Liver (tissue), 8 donors: ENCODE measurements at regions not wholly inside any gene's neighbourhood (a gene's known extent, or its start where the extent isn't known, plus 50 kb on each side); places are given as distances from the start of the nearest gene placed in this dataset.

Source experiments
- DNase-seq: peaks from one replicate; pipeline ENCODE4 v3.0.0-alpha.2; 2017; ENCODE audit warnings: low spot score
- H3K27ac ChIP-seq, 2 donors: one replicate each; pipeline ENCODE4 v1.7.0; 2013; ENCODE audit warnings: inconsistent platforms in 2 of 2, low read length in 2 of 2, control low read depth in 1 of 2, low read depth in 1 of 2, mild to moderate bottlenecking in 1 of 2
- H3K27me3 ChIP-seq, 4 donors: one replicate each; pipeline versions ENCODE4 v1.6.1 to v1.7.0; 2013; ENCODE audit warnings: low read length in 3 of 4, inconsistent platforms in 1 of 4, mild to moderate bottlenecking in 1 of 4, moderate library complexity in 1 of 4; ENCODE audit not compliant: control insufficient read depth in 4 of 4, insufficient read depth in 4 of 4
- H3K36me3 ChIP-seq, 4 donors: one replicate each; pipeline versions ENCODE4 v1.6.1 to v1.7.0; 2013; ENCODE audit warnings: low read length in 3 of 4, mild to moderate bottlenecking in 3 of 4, low read depth in 1 of 4, moderate library complexity in 1 of 4; ENCODE audit not compliant: control insufficient read depth in 4 of 4, insufficient read depth in 3 of 4
- H3K4me1 ChIP-seq, 4 donors: one replicate each; pipeline versions ENCODE4 v1.6.1 to v1.7.0; 2013; ENCODE audit warnings: low read length in 3 of 4, mild to moderate bottlenecking in 3 of 4, moderate library complexity in 1 of 4; ENCODE audit not compliant: control insufficient read depth in 4 of 4, insufficient read depth in 4 of 4
- H3K4me3 ChIP-seq, 3 donors: one replicate each; pipeline versions ENCODE4 v1.6.1 to v1.7.0; 2013; ENCODE audit warnings: low read length in 3 of 3, control low read depth in 1 of 3, low read depth in 1 of 3, mild to moderate bottlenecking in 1 of 3
- H3K9ac ChIP-seq, 2 donors: one replicate each; pipeline ENCODE4 v1.7.0; 2013; ENCODE audit warnings: low read length in 2 of 2, mild to moderate bottlenecking in 2 of 2, moderate library complexity in 2 of 2, control low read depth in 1 of 2, low read depth in 1 of 2
- H3K9me3 ChIP-seq, 4 donors: one replicate each; pipeline versions ENCODE4 v1.6.1 to v1.7.0; 2013; ENCODE audit warnings: low read length in 3 of 4; ENCODE audit not compliant: control insufficient read depth in 4 of 4
- ATF3 ChIP-seq: IDR thresholded peaks from 2 replicates; pipeline ENCODE4 v1.6.1; 2016; ENCODE audit warnings: antibody characterized with exemption
- CTCF ChIP-seq: fragments of 150-350 bp; IDR thresholded peaks from 2 replicates; pipeline ENCODE4 v1.5.1; 2017; ENCODE audit warnings: improper control_type of control experiment, low read depth, low read length; ENCODE audit not compliant: missing input control
- EGR1 ChIP-seq, 2 donors: IDR thresholded peaks; 2 replicates each; pipeline ENCODE4 v1.6.1; 2016 to 2018; ENCODE audit warnings: antibody characterized with exemption in 2 of 2, low read depth in 2 of 2
- FOXA1 ChIP-seq: IDR thresholded peaks from 2 replicates; pipeline ENCODE4 v1.6.1; 2016; ENCODE audit warnings: antibody characterized with exemption
- FOXA2 ChIP-seq: IDR thresholded peaks from 2 replicates; pipeline ENCODE4 v1.6.1; 2016; ENCODE audit warnings: antibody characterized with exemption
- GABPA ChIP-seq, 2 donors: IDR thresholded peaks in 1 of 2; conservative IDR thresholded peaks in 1 of 2; 2 replicates each; pipeline ENCODE4 v1.6.1; 2016; ENCODE audit warnings: antibody characterized with exemption in 2 of 2, mild to moderate bottlenecking in 1 of 2, moderate library complexity in 1 of 2
- HNF4G ChIP-seq: IDR thresholded peaks from 2 replicates; pipeline ENCODE4 v1.6.1; 2016; ENCODE audit warnings: antibody characterized with exemption
- MAX ChIP-seq: IDR thresholded peaks from 2 replicates; pipeline ENCODE4 v1.6.1; 2016; ENCODE audit warnings: antibody characterized with exemption
- NR2F2 ChIP-seq: IDR thresholded peaks from 2 replicates; pipeline ENCODE4 v1.6.1; 2016; ENCODE audit warnings: antibody characterized with exemption
- RAD21 ChIP-seq, 2 donors: IDR thresholded peaks; 2 replicates each; pipeline ENCODE4 v1.6.1; 2016; ENCODE audit warnings: antibody characterized with exemption in 2 of 2, mild to moderate bottlenecking in 2 of 2
- REST ChIP-seq: IDR thresholded peaks from 2 replicates; pipeline ENCODE4 v1.6.1; 2016; ENCODE audit warnings: antibody characterized with exemption, mild to moderate bottlenecking
- RXRA ChIP-seq, 2 donors: IDR thresholded peaks; 2 replicates each; pipeline ENCODE4 v1.6.1; 2017 to 2018; ENCODE audit warnings: antibody characterized with exemption in 2 of 2, mild to moderate bottlenecking in 1 of 2
- SP1 ChIP-seq: IDR thresholded peaks from 2 replicates; pipeline ENCODE4 v1.6.1; 2018; ENCODE audit warnings: antibody characterized with exemption, mild to moderate bottlenecking
- TAF1 ChIP-seq: conservative IDR thresholded peaks from 2 replicates; pipeline ENCODE4 v1.6.1; 2016; ENCODE audit warnings: antibody characterized with exemption, mild to moderate bottlenecking
- YY1 ChIP-seq: IDR thresholded peaks from 2 replicates; pipeline ENCODE4 v1.6.1; 2016; ENCODE audit warnings: antibody characterized with exemption, mild to moderate bottlenecking
- WGBS: extraction: QIAGEN DNeasy Blood & Tissue Kit; methylation state at CpG from one replicate; pipeline ENCODE4 v1.1.7; 2013; 5-methylcytosine and 5-hydroxymethylcytosine counted together
- donor health status: healthy.
- donor health status: healthy.
- donor health status: healthy.
- donor health status: healthy.
- donor health status: healthy.

- TF ChIP-seq CTCF (no peak), FOXA2 (no peak), RXRA (IDR thresholded peaks at IDR 0.05) (no peak), TAF1 (no peak), ATF3 (no peak), FOXA1 (no peak), MAX (no peak), YY1 (no peak)
These were observed 666.7 kb upstream of the NRP1 start (continued) for GRCh38 chr10:34001087-34001580.

GRCh38 chr10:33993917-33994316, 659.5 kb upstream of the NRP1 start:
- Histone ChIP-seq H3K4me3 (no peak overlapping the region), H3K9ac (no peak overlapping the region), H3K27ac (no peak overlapping the region), H3K9me3 (no peaks in the 10 kb centered on the region), H3K36me3 (no peaks in the 10 kb centered on the region), H3K27me3 (no peaks in the 10 kb centered on the region), H3K4me1 (no peaks in the 10 kb centered on the region)
- WGBS: 87% methylated on average over 5 of the region's 5 CpGs
- no peak for DNase-seq
- no peak for TF ChIP-seq CTCF
- TF ChIP-seq TAF1: no peak
- TF ChIP-seq RAD21 (IDR thresholded peaks at IDR 0.05): no peak
- no peak for TF ChIP-seq RXRA (IDR thresholded peaks at IDR 0.05)
- no peak for TF ChIP-seq FOXA1
- no peak for TF ChIP-seq HNF4G
- TF ChIP-seq NR2F2: no peak
- no peak for TF ChIP-seq ATF3
- TF ChIP-seq MAX: no peak
- no peak for TF ChIP-seq REST
- no peak for TF ChIP-seq GABPA (IDR thresholded peaks at IDR 0.05 in 1 of 2, conservative IDR thresholded peaks at IDR 0.05 in 1 of 2)
- no peak for TF ChIP-seq SP1
- TF ChIP-seq YY1: no peak
- TF ChIP-seq EGR1 (IDR thresholded peaks at IDR 0.05; ENCODE audit: low read depth in 2 of 2): no peak
